A673 (cell line): ENCODE measurements at regions not wholly inside any gene's neighbourhood (a gene's known extent, or its start where the extent isn't known, plus 50 kb on each side); places are given as distances from the start of the nearest gene placed in this dataset.

Experiments
- EZH2 ChIP-seq: fragments of 200-600 bp; sonication (generic); IDR thresholded peaks from 2 replicates; pipeline ENCODE4 v1.6.1; 2017; ENCODE audit warnings: borderline replicate concordance, low read depth, mild to moderate bottlenecking, mixed read lengths, antibody characterized with exemption, low read length; ENCODE audit not compliant: poor library complexity, severe bottlenecking
- TF ChIP-seq, protein P1 (sequence below): fragments of 300-800, 200-600 bp; sonication (generic); conservative IDR thresholded peaks from 2 replicates; pipeline ENCODE4 v1.5.1; 2017; ENCODE audit warnings: low read depth, mild to moderate bottlenecking, antibody characterized with exemption, low read length, moderate library complexity, mixed read lengths

DNA sequence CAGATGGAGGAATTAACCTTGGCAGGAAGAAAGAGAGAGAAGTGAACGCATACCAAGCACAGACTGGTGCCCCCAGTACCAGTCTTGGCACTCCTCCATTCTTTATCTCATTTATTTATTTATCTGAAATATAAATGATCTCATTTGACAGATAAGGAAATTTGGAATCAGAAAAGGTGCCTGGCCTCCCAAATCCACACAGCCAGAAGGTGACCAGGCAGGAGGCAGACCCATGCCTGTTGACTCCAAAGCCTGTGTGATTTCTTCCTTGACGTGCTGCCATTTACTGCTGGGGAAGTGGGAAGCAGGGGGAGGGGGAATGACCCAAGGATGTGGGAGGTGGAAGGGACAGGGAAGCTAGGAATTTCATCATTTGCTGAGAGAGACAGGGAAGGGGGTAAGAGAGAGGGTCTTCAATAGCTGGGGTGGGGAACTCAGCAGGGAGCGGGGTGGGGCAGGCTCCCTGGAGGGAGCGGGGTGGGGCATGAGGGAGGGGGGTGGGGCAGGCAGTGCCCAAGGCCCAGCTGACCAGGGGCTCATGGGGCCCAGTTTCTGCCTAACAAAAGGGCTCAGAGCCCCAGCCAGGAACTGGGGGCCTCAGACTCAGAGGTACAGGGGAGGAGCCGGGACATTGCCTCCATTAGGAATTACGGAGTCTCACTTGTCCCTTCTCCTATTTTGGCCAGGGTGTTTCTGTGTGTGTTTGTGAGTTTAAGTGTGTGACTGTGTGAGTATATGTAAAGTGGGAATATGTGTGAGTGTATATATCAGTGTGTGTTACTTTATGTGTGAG lies 63.0 kb downstream of the MINAR1 start:
- TF ChIP-seq EZH2, result no peak
- TF ChIP-seq, protein P1, sequence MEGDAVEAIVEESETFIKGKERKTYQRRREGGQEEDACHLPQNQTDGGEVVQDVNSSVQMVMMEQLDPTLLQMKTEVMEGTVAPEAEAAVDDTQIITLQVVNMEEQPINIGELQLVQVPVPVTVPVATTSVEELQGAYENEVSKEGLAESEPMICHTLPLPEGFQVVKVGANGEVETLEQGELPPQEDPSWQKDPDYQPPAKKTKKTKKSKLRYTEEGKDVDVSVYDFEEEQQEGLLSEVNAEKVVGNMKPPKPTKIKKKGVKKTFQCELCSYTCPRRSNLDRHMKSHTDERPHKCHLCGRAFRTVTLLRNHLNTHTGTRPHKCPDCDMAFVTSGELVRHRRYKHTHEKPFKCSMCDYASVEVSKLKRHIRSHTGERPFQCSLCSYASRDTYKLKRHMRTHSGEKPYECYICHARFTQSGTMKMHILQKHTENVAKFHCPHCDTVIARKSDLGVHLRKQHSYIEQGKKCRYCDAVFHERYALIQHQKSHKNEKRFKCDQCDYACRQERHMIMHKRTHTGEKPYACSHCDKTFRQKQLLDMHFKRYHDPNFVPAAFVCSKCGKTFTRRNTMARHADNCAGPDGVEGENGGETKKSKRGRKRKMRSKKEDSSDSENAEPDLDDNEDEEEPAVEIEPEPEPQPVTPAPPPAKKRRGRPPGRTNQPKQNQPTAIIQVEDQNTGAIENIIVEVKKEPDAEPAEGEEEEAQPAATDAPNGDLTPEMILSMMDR, result no peak
